H9 (cell line): ENCODE measurements at regions not wholly inside any gene's neighbourhood (a gene's known extent, or its start where the extent isn't known, plus 50 kb on each side); places are given as distances from the start of the nearest gene placed in this dataset.

Source experiments
- DNase-seq: peaks from one replicate; pipeline ENCODE4 v3.0.0-alpha.2; 2017
- H2AFZ ChIP-seq: one replicate; pipeline ENCODE4 v1.6.1; 2013; ENCODE audit warnings: mild to moderate bottlenecking, low read length, control low read depth, moderate library complexity
- H2AK5ac ChIP-seq: 2 replicates; pipeline ENCODE4 v1.6.1; 2013; ENCODE audit warnings: low read length, control low read depth, mixed read lengths; ENCODE audit not compliant: insufficient read length
- H2BK120ac ChIP-seq: one replicate; pipeline ENCODE4 v1.6.1; 2013; ENCODE audit warnings: low read depth, mild to moderate bottlenecking, low read length, control low read depth, inconsistent platforms; ENCODE audit not compliant: poor library complexity, severe bottlenecking
- H2BK12ac ChIP-seq: 2 replicates; pipeline ENCODE4 v1.6.1; 2013; ENCODE audit warnings: low read length, control low read depth, mixed read lengths, low read depth; ENCODE audit not compliant: insufficient read length
- H2BK15ac ChIP-seq: 2 replicates; pipeline ENCODE4 v1.6.1; 2013; ENCODE audit warnings: low read depth, low read length, control low read depth
- H2BK20ac ChIP-seq: one replicate; pipeline ENCODE4 v1.6.1; 2013; ENCODE audit warnings: low read depth, mild to moderate bottlenecking, low read length, control low read depth, inconsistent platforms; ENCODE audit not compliant: poor library complexity, severe bottlenecking
- H2BK5ac ChIP-seq: 2 replicates; pipeline ENCODE4 v1.6.1; 2013; ENCODE audit warnings: low read length, control low read depth, mixed read lengths; ENCODE audit not compliant: insufficient read length
- H3K14ac ChIP-seq: 2 replicates; pipeline ENCODE4 v1.6.1; 2013; ENCODE audit warnings: low read length, control low read depth; ENCODE audit not compliant: insufficient read depth
- H3K18ac ChIP-seq: 2 replicates; pipeline ENCODE4 v1.6.1; 2013; ENCODE audit warnings: low read depth, mild to moderate bottlenecking, mixed read lengths, low read length, control low read depth; ENCODE audit not compliant: insufficient read length
- H3K23ac ChIP-seq: 2 replicates; pipeline ENCODE4 v1.6.1; 2013; ENCODE audit warnings: low read length, control low read depth, mixed read lengths, low read depth; ENCODE audit not compliant: insufficient read length
- H3K23me2 ChIP-seq: 2 replicates; pipeline ENCODE4 v1.6.1; 2013; ENCODE audit warnings: low read depth, mild to moderate bottlenecking, mixed read lengths, low read length, control low read depth; ENCODE audit not compliant: insufficient read length, poor library complexity, severe bottlenecking
- H3K27ac ChIP-seq: 2 replicates; pipeline ENCODE4 v1.5.1; 2013; ENCODE audit warnings: low read length, control low read depth, mixed read lengths, low read depth; ENCODE audit not compliant: insufficient read length
- H3K27me3 ChIP-seq: 2 replicates; pipeline ENCODE4 v1.6.1; 2013; ENCODE audit warnings: low read length, control low read depth, inconsistent platforms; ENCODE audit not compliant: insufficient read depth
- H3K4ac ChIP-seq: 2 replicates; pipeline ENCODE4 v1.6.1; 2013; ENCODE audit warnings: low read depth, mild to moderate bottlenecking, control low read depth, inconsistent platforms, low read length, moderate library complexity
- H3K4me1 ChIP-seq: 2 replicates; pipeline ENCODE4 v1.6.1; 2013; ENCODE audit warnings: low read length, control low read depth, inconsistent platforms; ENCODE audit not compliant: insufficient read depth
- H3K4me2 ChIP-seq: 2 replicates; pipeline ENCODE4 v1.6.1; 2013; ENCODE audit warnings: low read length, control low read depth, mixed read lengths; ENCODE audit not compliant: insufficient read length, insufficient read depth
- H3K56ac ChIP-seq: 2 replicates; pipeline ENCODE4 v1.6.1; 2013; ENCODE audit warnings: low read depth, mild to moderate bottlenecking, mixed read lengths, low read length, control low read depth; ENCODE audit not compliant: insufficient read length
- H3K79me1 ChIP-seq: 2 replicates; pipeline ENCODE4 v1.6.1; 2013; ENCODE audit warnings: low read depth, mild to moderate bottlenecking, moderate library complexity, low read length, control low read depth, inconsistent platforms; ENCODE audit not compliant: insufficient read depth, poor library complexity, severe bottlenecking
- H3K79me2 ChIP-seq: 2 replicates; pipeline ENCODE4 v1.6.1; 2013; ENCODE audit warnings: low read length, control low read depth, inconsistent platforms; ENCODE audit not compliant: insufficient read depth
- H3K9ac ChIP-seq: 2 replicates; pipeline ENCODE4 v1.6.1; 2013; ENCODE audit warnings: low read length, control low read depth, mixed read lengths; ENCODE audit not compliant: insufficient read length; ENCODE audit errors: extremely low read depth
- H3K9me3 ChIP-seq: one replicate; pipeline ENCODE4 v1.6.1; 2013; ENCODE audit warnings: low read depth, low read length, inconsistent platforms; ENCODE audit not compliant: control insufficient read depth
- H3T11ph ChIP-seq: one replicate; pipeline ENCODE4 v1.6.1; 2013; ENCODE audit warnings: mild to moderate bottlenecking, low read length, control low read depth, inconsistent platforms
- H4K20me1 ChIP-seq: one replicate; pipeline ENCODE4 v1.6.1; 2013; ENCODE audit not compliant: control insufficient read depth, insufficient read length, insufficient read depth
- H4K5ac ChIP-seq: 2 replicates; pipeline ENCODE4 v1.6.1; 2013; ENCODE audit warnings: low read depth, mild to moderate bottlenecking, mixed read lengths, low read length, control low read depth; ENCODE audit not compliant: insufficient read length
- H4K8ac ChIP-seq: replicated peaks from 2 replicates; pipeline ENCODE4 v1.6.1; 2013; ENCODE audit warnings: low read length, control low read depth, mixed read lengths, low read depth; ENCODE audit not compliant: insufficient read length
- H4K91ac ChIP-seq: 2 replicates; pipeline ENCODE4 v1.6.1; 2013; ENCODE audit warnings: low read depth, mild to moderate bottlenecking, moderate library complexity, mixed read lengths, low read length, control low read depth; ENCODE audit not compliant: insufficient read length
- H3K27ac Mint-ChIP-seq, 3 experiments: 2 replicates in 2 of 3; 3 replicates in 1 of 3; pipeline ENCODE4 v1.8.0; 2020 to 2021; ENCODE audit warnings: mixed read lengths in 3 of 3, mild to moderate bottlenecking in 1 of 3, moderate library complexity in 1 of 3
- H3K27me3 Mint-ChIP-seq: 2 replicates; pipeline ENCODE4 v1.8.0; 2021; ENCODE audit warnings: low read depth, mild to moderate bottlenecking, moderate library complexity, mixed read lengths
- H3K36me3 Mint-ChIP-seq, 3 experiments: 2 replicates in 2 of 3; 3 replicates in 1 of 3; pipeline ENCODE4 v1.8.0; 2020 to 2021; ENCODE audit warnings: low read depth in 3 of 3, mixed read lengths in 3 of 3; ENCODE audit not compliant: insufficient read depth in 1 of 3
- H3K4me1 Mint-ChIP-seq, 2 experiments: 2 replicates each; pipeline ENCODE4 v1.8.0; 2020; ENCODE audit warnings: mixed read lengths in 2 of 2
- H3K4me3 Mint-ChIP-seq, 2 experiments: 2 replicates in 1 of 2; 3 replicates in 1 of 2; pipeline ENCODE4 v1.8.0; 2020 to 2021; ENCODE audit warnings: mild to moderate bottlenecking in 2 of 2, mixed read lengths in 2 of 2, moderate library complexity in 1 of 2
- H3K9me3 Mint-ChIP-seq, 2 experiments: 2 replicates in 1 of 2; 3 replicates in 1 of 2; pipeline ENCODE4 v1.8.0; 2020; ENCODE audit warnings: mild to moderate bottlenecking in 2 of 2, mixed read lengths in 2 of 2, moderate library complexity in 1 of 2
- CTCF ChIP-seq: fragments of 200-600 bp; sonication (generic); conservative IDR thresholded peaks from 3 replicates; pipeline ENCODE4 v1.8.0; 2021; ENCODE audit warnings: antibody characterized with exemption, mild to moderate bottlenecking
- WGBS: extraction: QIAGEN DNeasy Blood & Tissue Kit; methylation state at CpG from one replicate; pipeline ENCODE4 v1.1.7; 2013; ENCODE audit warnings: missing lambda C conversion rate, low lambda C conversion rate, mixed read lengths; ENCODE audit not compliant: insufficient read length; ENCODE audit errors: extremely low coverage; 5-methylcytosine and 5-hydroxymethylcytosine counted together

- DNase-seq = no peak
- no peak overlapping the region for H4K5ac ChIP-seq
- H3K23me2 ChIP-seq = no peaks in the 10 kb centered on the region
- H3K9me3 ChIP-seq = no peaks in the 10 kb centered on the region
- no peak overlapping the region for H2BK5ac ChIP-seq
- H3K9ac ChIP-seq = no peak overlapping the region
- no peak overlapping the region for H3K56ac ChIP-seq
- H3K27ac ChIP-seq = no peak overlapping the region
- no peaks in the 10 kb centered on the region for H3K79me1 ChIP-seq
- no peak overlapping the region for H3K27ac Mint-ChIP-seq
- H3K4me1 ChIP-seq = no peaks in the 10 kb centered on the region
- H3K4me2 ChIP-seq = no peak overlapping the region
- no peak overlapping the region for H2BK15ac ChIP-seq
- no peak overlapping the region for H3K4ac ChIP-seq
- peaks cover 0 to 8% (median 5%) of the 10 kb centered on the region in 3 experiments; a peak in 4 of 7 replicates for H3K36me3 Mint-ChIP-seq
- H2BK120ac ChIP-seq = no peak overlapping the region
- H2AFZ ChIP-seq = no peak overlapping the region
- H3K9me3 Mint-ChIP-seq = peaks cover 12 to 18% of the 10 kb centered on the region in 2 experiments; a peak in 3 of 5 replicates
- no peak overlapping the region for H2BK20ac ChIP-seq
- WGBS = no CpG with 5 or more reads among the region's 27 CpGs
- no peaks in the 10 kb centered on the region for H3K27me3 ChIP-seq
- H4K20me1 ChIP-seq = no peaks in the 10 kb centered on the region
- H4K91ac ChIP-seq = no peak overlapping the region
- no peaks in the 10 kb centered on the region for H3K79me2 ChIP-seq
- H2AK5ac ChIP-seq = no peak overlapping the region
- H3K4me1 Mint-ChIP-seq = no peaks in the 10 kb centered on the region
- no peak overlapping the region for H3K23ac ChIP-seq
- no peaks in the 10 kb centered on the region for H3K27me3 Mint-ChIP-seq
- H2BK12ac ChIP-seq = no peak overlapping the region
- no peak overlapping the region for H4K8ac ChIP-seq
- H3K4me3 Mint-ChIP-seq = no peak overlapping the region
- no peak overlapping the region for H3T11ph ChIP-seq
- no peak overlapping the region for H3K18ac ChIP-seq
- no peak overlapping the region for H3K14ac ChIP-seq
- TF ChIP-seq CTCF = no peak
These were observed 96.7 kb upstream of the BET1 start for GRCh38 chr7:94100723-94101345.
